CD14-positive monocyte (primary cell): ENCODE measurements at regions not wholly inside any gene's neighbourhood (a gene's known extent, or its start where the extent isn't known, plus 50 kb on each side); places are given as distances from the start of the nearest gene placed in this dataset.

Source experiments
- DNase-seq, 3 donors: peaks; one replicate each; pipeline ENCODE4 v3.0.0-alpha.2; 2011 to 2022
- H2AFZ ChIP-seq: 2 replicates; pipeline ENCODE4 v1.6.0; 2012; ENCODE audit warnings: mild to moderate bottlenecking, low read depth, low read length, inconsistent platforms; ENCODE audit not compliant: insufficient read depth, poor library complexity, severe bottlenecking
- H3K27ac ChIP-seq, 2 donors: 1 replicate in 1 of 2; 2 replicates in 1 of 2; pipeline ENCODE4 v1.5.1; 2012 to 2013; ENCODE audit warnings: low read length in 2 of 2, control low read depth in 1 of 2, inconsistent platforms in 1 of 2, low read depth in 1 of 2, mild to moderate bottlenecking in 1 of 2
- H3K27me3 ChIP-seq, 2 donors: one replicate each; pipeline versions ENCODE4 v1.6.0 to v1.6.1; 2011 to 2013; ENCODE audit warnings: low read length in 2 of 2; ENCODE audit not compliant: control insufficient read depth in 2 of 2, insufficient read depth in 2 of 2
- H3K36me3 ChIP-seq, 2 donors: replicated peaks in 1 of 2; 1 replicate in 1 of 2; 2 replicates in 1 of 2; pipeline versions ENCODE4 v1.5.1 to v1.6.1; 2012 to 2013; ENCODE audit warnings: low read length in 2 of 2, control low read depth in 1 of 2, inconsistent platforms in 1 of 2, mild to moderate bottlenecking in 1 of 2; ENCODE audit not compliant: insufficient read depth in 2 of 2, control insufficient read depth in 1 of 2
- H3K4me1 ChIP-seq, 2 donors: 1 replicate in 1 of 2; 2 replicates in 1 of 2; pipeline versions ENCODE4 v1.5.1 to v1.6.1; 2012 to 2013; ENCODE audit warnings: low read length in 2 of 2, control low read depth in 1 of 2, inconsistent platforms in 1 of 2, mild to moderate bottlenecking in 1 of 2, moderate library complexity in 1 of 2; ENCODE audit not compliant: insufficient read depth in 2 of 2, control insufficient read depth in 1 of 2
- H3K4me2 ChIP-seq: replicated peaks from 2 replicates; pipeline ENCODE3; 2012; ENCODE audit warnings: low read length, moderate library complexity, mild to moderate bottlenecking; ENCODE audit not compliant: poor library complexity, severe bottlenecking; ENCODE audit errors: extremely low read depth
- H3K4me3 ChIP-seq, 3 experiments: fragments of 200-600 bp in 1 of 3; sonication (generic) in 1 of 3; replicated peaks in 1 of 3; 1 replicate in 2 of 3; 2 replicates in 1 of 3; pipeline ENCODE4 v1.5.1; 2011 to 2013; ENCODE audit warnings: low read length in 3 of 3, mild to moderate bottlenecking in 3 of 3, control low read depth in 2 of 3, low read depth in 2 of 3, inconsistent platforms in 1 of 3, moderate library complexity in 1 of 3
- H3K79me2 ChIP-seq: 2 replicates; pipeline ENCODE4 v1.6.0; 2012; ENCODE audit warnings: mild to moderate bottlenecking, control low read depth, inconsistent platforms, low read length, moderate library complexity; ENCODE audit not compliant: insufficient read depth
- H3K9ac ChIP-seq: 2 replicates; pipeline ENCODE4 v1.6.0; 2017; ENCODE audit warnings: low read length, mild to moderate bottlenecking; ENCODE audit not compliant: insufficient read depth, poor library complexity, severe bottlenecking
- H3K9me3 ChIP-seq, 2 donors: replicated peaks in 1 of 2; 1 replicate in 1 of 2; 2 replicates in 1 of 2; pipeline versions ENCODE4 v1.5.1 to v1.6.1; 2012 to 2013; ENCODE audit warnings: low read length in 2 of 2, control low read depth in 1 of 2; ENCODE audit not compliant: control insufficient read depth in 1 of 2, insufficient read depth in 1 of 2
- H4K20me1 ChIP-seq: 2 replicates; pipeline ENCODE4 v1.6.0; 2012; ENCODE audit warnings: mild to moderate bottlenecking, low read length, control low read depth, moderate library complexity; ENCODE audit not compliant: insufficient read depth
- H3K27ac Mint-ChIP-seq, 7 donors: one replicate each; pipeline ENCODE4 v1.8.0; 2020; ENCODE audit warnings: mild to moderate bottlenecking in 7 of 7, mixed read lengths in 7 of 7, moderate library complexity in 6 of 7, inconsistent platforms in 2 of 7
- H3K27me3 Mint-ChIP-seq, 3 donors: one replicate each; pipeline ENCODE4 v1.8.0; 2021 to 2022; ENCODE audit warnings: low read depth in 3 of 3, mild to moderate bottlenecking in 3 of 3, mixed read lengths in 3 of 3, moderate library complexity in 3 of 3, inconsistent platforms in 1 of 3
- H3K36me3 Mint-ChIP-seq, 2 donors: one replicate each; pipeline ENCODE4 v1.8.0; 2020; ENCODE audit warnings: mixed read lengths in 2 of 2, inconsistent platforms in 1 of 2, mild to moderate bottlenecking in 1 of 2
- H3K4me1 Mint-ChIP-seq: one replicate; pipeline ENCODE4 v1.8.0; 2020; ENCODE audit warnings: mild to moderate bottlenecking, mixed read lengths
- H3K4me3 Mint-ChIP-seq, 2 donors: one replicate each; pipeline ENCODE4 v1.8.0; 2020; ENCODE audit warnings: mild to moderate bottlenecking in 2 of 2, mixed read lengths in 2 of 2, moderate library complexity in 1 of 2
- H3K9me3 Mint-ChIP-seq, 7 donors: one replicate each; pipeline ENCODE4 v1.8.0; 2020 to 2022; ENCODE audit warnings: mixed read lengths in 7 of 7, mild to moderate bottlenecking in 6 of 7, moderate library complexity in 6 of 7, inconsistent platforms in 2 of 7
- WGBS: methylation state at CpG from one replicate; pipeline ENCODE4 v1.1.5; 2013; ENCODE audit warnings: missing lambda C conversion rate; ENCODE audit not compliant: insufficient coverage; 5-methylcytosine and 5-hydroxymethylcytosine counted together
- intact Hi-C, 2 donors: fragments of 100-400 bp; cut with micrococcal nuclease; formaldehyde crosslinking; loops; one replicate each; pipeline versions ENCODE4 v1.15.0 to v1.15.1; 2023
- TF ChIP-seq, protein P1 (sequence below): fragments of 200-600 bp; IDR thresholded peaks from one replicate; pipeline ENCODE4 v1.8.0; 2022; ENCODE audit warnings: antibody characterized with exemption, mild to moderate bottlenecking

- no peaks in the 10 kb centered on the region for H3K4me1 ChIP-seq
- no peak for DNase-seq
- no peaks in the 10 kb centered on the region for H3K36me3 Mint-ChIP-seq
- H2AFZ ChIP-seq = no peak overlapping the region
- H3K79me2 ChIP-seq = no peaks in the 10 kb centered on the region
- no peaks in the 10 kb centered on the region for H3K4me1 Mint-ChIP-seq
- H3K27me3 ChIP-seq = no peaks in the 10 kb centered on the region
- H3K9ac ChIP-seq = no peak overlapping the region
- no peak overlapping the region for H3K27ac Mint-ChIP-seq
- no peak overlapping the region for H3K4me3 Mint-ChIP-seq
- TF ChIP-seq, protein P1, sequence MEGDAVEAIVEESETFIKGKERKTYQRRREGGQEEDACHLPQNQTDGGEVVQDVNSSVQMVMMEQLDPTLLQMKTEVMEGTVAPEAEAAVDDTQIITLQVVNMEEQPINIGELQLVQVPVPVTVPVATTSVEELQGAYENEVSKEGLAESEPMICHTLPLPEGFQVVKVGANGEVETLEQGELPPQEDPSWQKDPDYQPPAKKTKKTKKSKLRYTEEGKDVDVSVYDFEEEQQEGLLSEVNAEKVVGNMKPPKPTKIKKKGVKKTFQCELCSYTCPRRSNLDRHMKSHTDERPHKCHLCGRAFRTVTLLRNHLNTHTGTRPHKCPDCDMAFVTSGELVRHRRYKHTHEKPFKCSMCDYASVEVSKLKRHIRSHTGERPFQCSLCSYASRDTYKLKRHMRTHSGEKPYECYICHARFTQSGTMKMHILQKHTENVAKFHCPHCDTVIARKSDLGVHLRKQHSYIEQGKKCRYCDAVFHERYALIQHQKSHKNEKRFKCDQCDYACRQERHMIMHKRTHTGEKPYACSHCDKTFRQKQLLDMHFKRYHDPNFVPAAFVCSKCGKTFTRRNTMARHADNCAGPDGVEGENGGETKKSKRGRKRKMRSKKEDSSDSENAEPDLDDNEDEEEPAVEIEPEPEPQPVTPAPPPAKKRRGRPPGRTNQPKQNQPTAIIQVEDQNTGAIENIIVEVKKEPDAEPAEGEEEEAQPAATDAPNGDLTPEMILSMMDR = no peak
- intact Hi-C loops = no loop called here
- peaks cover 0 to 2% (median 2%) of the 10 kb centered on the region in 3 donors for H3K27me3 Mint-ChIP-seq
- 63% methylated on average over 2 of the region's 3 CpGs for WGBS
- peaks cover 0 to 3% (median 0%) of the 10 kb centered on the region in 7 donors for H3K9me3 Mint-ChIP-seq
- H3K4me2 ChIP-seq = no peak overlapping the region
- no peak overlapping the region for H3K27ac ChIP-seq
- no peaks in the 10 kb centered on the region for H3K9me3 ChIP-seq
- H3K4me3 ChIP-seq = no peak overlapping the region
- no peaks in the 10 kb centered on the region for H3K36me3 ChIP-seq
- no peaks in the 10 kb centered on the region for H4K20me1 ChIP-seq
These were observed 477.7 kb downstream of the PDGFC start for GRCh38 chr4:156493858-156494257.

GRCh38 chr4:156487107-156487506 is 484.5 kb downstream of the PDGFC start:
- Histone ChIP-seq H4K20me1 (no peaks in the 10 kb centered on the region), H3K4me2 (no peak overlapping the region), H3K4me3 (no peak overlapping the region), H3K4me1 (no peaks in the 10 kb centered on the region), H3K27ac (no peak overlapping the region), H3K27me3 (no peaks in the 10 kb centered on the region), H3K36me3 (no peaks in the 10 kb centered on the region), H2AFZ (no peak overlapping the region), H3K9me3 (peaks cover 0 to 3% of the 10 kb centered on the region in 2 donors), H3K79me2 (no peaks in the 10 kb centered on the region), H3K9ac (no peak overlapping the region)
- H3K9me3 Mint-ChIP-seq = peaks cover 0 to 8% (median 6%) of the 10 kb centered on the region in 7 donors
- H3K4me1 Mint-ChIP-seq = no peaks in the 10 kb centered on the region
- no peaks in the 10 kb centered on the region for H3K27me3 Mint-ChIP-seq
- DNase-seq = no peak
- intact Hi-C loops = no loop called here
- no peaks in the 10 kb centered on the region for H3K36me3 Mint-ChIP-seq
- 94% methylated on average over 6 of the region's 6 CpGs for WGBS
- TF ChIP-seq, protein P1 = no peak
- no peak overlapping the region for H3K27ac Mint-ChIP-seq
- no peak overlapping the region for H3K4me3 Mint-ChIP-seq
